A673 (cell line): ENCODE measurements at regions not wholly inside any gene's neighbourhood (a gene's known extent, or its start where the extent isn't known, plus 50 kb on each side); places are given as distances from the start of the nearest gene placed in this dataset.

ENCODE experiments used
- EZH2 ChIP-seq: fragments of 200-600 bp; sonication (generic); IDR thresholded peaks from 2 replicates; pipeline ENCODE4 v1.6.1; 2017; ENCODE audit warnings: borderline replicate concordance, low read depth, mild to moderate bottlenecking, mixed read lengths, antibody characterized with exemption, low read length; ENCODE audit not compliant: poor library complexity, severe bottlenecking
- TF ChIP-seq, protein P1 (sequence below): fragments of 300-800, 200-600 bp; sonication (generic); conservative IDR thresholded peaks from 2 replicates; pipeline ENCODE4 v1.5.1; 2017; ENCODE audit warnings: low read depth, mild to moderate bottlenecking, antibody characterized with exemption, low read length, moderate library complexity, mixed read lengths

DNA sequence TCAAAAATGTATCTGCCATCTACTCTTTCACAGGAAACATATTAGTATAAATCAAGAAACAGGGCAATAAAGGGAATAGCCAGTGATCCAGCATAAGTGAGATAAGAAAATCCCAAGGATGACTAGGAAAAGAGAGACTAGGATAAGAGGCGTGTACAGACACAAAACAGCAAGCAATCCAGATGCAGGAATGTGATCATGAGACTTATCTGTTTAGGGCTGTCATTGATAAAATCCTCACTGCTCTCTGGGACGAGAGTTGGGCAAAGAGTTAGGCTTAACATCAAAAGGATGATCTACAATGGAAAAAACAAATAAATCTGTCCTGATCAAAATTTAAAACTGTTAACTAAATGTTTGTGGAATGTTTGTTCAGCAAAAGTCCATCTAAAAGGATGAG lies 1156.8 kb upstream of the C9orf72 start:
- TF ChIP-seq, protein P1, sequence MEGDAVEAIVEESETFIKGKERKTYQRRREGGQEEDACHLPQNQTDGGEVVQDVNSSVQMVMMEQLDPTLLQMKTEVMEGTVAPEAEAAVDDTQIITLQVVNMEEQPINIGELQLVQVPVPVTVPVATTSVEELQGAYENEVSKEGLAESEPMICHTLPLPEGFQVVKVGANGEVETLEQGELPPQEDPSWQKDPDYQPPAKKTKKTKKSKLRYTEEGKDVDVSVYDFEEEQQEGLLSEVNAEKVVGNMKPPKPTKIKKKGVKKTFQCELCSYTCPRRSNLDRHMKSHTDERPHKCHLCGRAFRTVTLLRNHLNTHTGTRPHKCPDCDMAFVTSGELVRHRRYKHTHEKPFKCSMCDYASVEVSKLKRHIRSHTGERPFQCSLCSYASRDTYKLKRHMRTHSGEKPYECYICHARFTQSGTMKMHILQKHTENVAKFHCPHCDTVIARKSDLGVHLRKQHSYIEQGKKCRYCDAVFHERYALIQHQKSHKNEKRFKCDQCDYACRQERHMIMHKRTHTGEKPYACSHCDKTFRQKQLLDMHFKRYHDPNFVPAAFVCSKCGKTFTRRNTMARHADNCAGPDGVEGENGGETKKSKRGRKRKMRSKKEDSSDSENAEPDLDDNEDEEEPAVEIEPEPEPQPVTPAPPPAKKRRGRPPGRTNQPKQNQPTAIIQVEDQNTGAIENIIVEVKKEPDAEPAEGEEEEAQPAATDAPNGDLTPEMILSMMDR: no peak
- TF ChIP-seq EZH2: no peak
